NOMO-1 (cell line): ENCODE measurements at regions not wholly inside any gene's neighbourhood (a gene's known extent, or its start where the extent isn't known, plus 50 kb on each side); places are given as distances from the start of the nearest gene placed in this dataset.

ENCODE experiments used
- DNase-seq, 2 experiments: peaks; one replicate each; lab custom pipeline; 2025; ENCODE audit not compliant: unreplicated experiment in 2 of 2; lab: John Stamatoyannopoulos, UW

DNA sequence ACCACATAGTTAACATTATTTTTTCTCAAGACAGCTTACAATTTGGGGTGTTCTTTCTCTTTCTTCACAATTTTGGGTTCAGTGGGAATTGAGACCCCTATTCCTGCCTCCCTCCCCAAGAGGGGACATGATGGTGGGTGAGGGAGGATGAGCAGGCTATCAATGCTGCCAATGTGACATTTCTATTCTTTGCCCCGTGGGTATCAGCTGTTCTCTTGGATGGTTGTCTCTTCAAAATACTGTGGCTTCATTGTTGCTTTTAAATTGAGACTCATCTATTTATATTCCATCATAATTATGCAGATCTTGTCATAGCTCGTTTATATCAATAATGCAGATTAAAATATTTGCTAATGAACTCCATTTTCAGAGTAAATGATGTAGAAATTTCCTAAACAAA lies 56.5 kb upstream of the ANO4 start:
- no peak for DNase-seq

GRCh38 chr12:100741084-100741711 lies 53.4 kb upstream of the ANO4 start:
- no peak for DNase-seq

DNA sequence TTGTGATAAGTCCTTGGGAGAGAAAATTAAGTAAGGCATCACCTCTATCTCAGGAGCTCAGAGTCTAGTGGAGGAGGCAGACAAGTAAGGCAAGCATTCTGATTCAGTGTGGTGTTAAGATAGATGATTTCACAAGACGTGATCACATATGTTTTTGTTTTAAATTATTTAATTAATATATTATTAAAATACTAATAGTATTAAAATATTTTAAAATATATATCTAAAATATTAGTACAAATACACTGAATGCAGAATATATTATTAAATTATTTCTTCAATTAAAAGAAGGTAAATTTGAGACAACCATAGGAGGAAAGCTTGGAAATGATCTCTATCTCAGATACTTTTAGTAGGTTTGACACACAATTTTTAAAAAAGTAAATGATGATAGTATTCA lies 51.5 kb upstream of the ANO4 start:
- no peak for DNase-seq
